Smooth muscle cell of the brain vasculature (primary cell): ENCODE measurements at regions not wholly inside any gene's neighbourhood (a gene's known extent, or its start where the extent isn't known, plus 50 kb on each side); places are given as distances from the start of the nearest gene placed in this dataset.
"Not testable (repeated sequence)": the region's sequence is repeated elsewhere in the genome, so short reads cannot be mapped to it uniquely, and the experiment has no call there.

Experiments
- DNase-seq: peaks from one replicate; pipeline ENCODE4 v3.0.0-alpha.2; 2012; ENCODE audit warnings: low read depth, low spot score

DNA sequence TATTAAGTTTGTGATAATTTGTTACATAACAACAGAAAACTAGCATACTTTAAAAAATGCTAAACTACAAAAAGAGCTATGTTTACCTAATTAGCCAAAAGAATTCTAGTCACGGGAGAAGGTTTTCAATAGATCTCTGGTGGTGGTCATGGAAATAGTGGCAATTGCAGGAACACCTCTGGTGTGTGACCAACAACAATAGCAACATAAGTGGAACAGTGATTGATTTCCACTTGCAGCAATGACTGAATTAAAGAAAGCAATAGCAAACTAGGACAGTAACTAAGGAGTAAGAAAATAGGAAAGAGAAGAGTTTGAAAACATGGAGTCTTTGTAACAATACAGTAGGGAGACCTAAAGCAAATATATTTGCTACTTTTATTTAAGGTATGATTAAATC is 171.3 kb upstream of the ADGRL4 start:
- no peak for DNase-seq

DNA sequence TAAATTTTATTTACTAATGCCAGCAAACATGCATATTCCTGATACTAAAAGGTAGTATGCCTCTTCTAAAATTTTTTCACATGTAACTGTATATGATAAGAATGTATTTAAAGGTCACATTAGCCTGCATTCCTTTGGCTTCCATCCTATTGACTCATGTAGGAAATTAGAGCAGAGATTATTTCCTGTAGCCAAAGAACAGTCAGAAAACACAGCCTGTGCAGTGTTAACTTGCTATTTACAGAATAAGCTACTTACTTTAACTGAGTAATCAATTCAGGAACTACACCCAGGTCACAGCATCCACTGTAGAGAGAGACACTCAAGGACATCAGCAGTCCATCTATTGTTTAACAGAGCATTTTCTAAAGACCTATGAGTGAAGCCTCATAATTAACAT is 154.5 kb upstream of the ADGRL4 start:
- DNase-seq = no peak

DNA sequence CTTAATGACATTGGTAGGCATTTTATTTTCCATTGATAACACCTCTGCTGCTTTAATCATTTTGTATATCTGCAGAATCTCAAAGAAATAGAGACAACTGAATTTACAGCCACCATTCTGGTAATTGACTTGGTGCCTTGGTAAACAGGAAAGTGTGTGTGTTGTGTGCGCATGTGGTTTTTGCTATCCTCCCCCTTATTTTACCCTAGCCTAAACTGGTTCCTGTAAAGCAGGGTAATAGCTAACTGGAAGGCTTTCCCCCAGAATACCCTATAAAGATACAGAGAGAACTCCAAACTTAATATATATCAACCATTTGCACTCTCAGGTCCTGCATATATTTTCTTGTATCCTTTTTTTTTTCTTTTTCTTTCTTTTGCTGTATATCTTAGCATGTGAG is 149.5 kb upstream of the ADGRL4 start:
- DNase-seq = no peak

DNA sequence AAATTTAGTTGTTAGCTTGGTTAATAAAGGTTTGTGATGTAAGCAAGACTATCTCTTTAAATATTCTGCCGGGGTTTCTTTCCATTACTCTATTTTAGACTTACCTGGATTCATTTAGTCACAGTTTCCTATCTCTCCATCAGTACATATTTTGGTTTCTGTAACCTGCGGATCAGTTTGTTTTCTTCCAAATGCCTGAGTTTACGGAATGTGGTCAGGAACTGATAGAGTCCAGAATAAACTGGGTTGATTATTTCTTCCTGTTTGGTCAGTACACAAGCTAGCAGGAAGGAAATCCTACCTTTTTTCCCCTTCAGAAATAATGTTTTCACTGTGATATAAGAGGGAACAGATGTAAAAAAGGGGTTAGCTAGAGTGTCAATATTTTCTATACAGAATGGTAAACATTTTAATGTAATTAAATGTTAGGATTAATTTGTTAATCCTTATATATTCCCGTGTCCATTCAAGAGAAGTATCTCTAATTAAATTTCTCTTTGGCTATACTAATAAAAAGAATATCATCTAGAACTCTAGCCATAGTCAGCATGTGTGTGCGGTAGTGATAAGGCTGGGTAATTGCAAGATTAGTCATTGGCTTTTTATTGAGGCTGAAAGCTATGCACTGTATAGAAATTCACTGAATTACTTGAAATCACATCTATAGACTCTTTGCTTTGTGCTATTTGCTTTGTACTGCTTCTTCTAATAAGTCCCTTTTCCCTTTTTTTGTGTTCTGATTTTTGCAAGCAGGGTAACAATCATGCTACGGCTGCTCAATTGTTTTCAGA is 144.7 kb upstream of the ADGRL4 start:
- no peak for DNase-seq

DNA sequence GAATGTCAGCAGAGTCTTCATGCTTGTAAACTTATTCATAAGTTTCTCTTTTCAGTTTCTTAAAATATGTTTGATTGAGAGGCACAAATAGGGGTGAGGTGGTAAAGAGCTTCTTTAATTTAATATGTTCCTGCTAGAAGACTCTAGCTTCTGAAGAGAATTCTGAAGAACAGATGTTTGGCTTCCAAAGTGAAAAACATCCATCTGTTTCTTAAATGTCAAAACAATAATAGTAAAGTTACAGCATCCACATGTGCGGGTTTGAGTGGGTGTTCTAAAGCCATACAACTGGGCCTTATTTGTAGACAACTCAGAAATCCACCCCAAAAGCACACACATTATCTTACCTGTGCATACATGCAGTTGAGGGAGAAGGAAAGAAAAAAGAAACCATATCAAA is 144.0 kb upstream of the ADGRL4 start:
- no peak for DNase-seq

DNA sequence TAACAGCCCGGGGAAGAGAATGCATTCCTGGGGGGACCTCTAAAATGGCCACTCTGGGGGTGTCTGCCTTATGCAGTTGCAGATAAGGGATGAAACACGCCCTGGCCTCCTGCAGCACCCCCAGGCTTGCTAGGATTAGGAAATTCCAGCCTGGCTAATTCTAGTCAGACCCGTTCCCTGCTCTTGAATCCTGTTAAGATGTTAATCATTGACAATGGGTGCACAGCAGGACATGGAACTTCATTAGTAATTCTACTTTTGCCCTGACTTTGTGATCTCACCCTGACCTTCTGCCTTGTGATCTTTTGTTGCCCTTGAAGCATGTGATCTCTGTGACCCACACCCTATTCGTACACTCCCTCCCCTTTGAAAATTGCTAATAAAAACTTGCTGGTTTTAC is 131.7 kb upstream of the ADGRL4 start:
- DNase-seq = not testable (repeated sequence)

DNA sequence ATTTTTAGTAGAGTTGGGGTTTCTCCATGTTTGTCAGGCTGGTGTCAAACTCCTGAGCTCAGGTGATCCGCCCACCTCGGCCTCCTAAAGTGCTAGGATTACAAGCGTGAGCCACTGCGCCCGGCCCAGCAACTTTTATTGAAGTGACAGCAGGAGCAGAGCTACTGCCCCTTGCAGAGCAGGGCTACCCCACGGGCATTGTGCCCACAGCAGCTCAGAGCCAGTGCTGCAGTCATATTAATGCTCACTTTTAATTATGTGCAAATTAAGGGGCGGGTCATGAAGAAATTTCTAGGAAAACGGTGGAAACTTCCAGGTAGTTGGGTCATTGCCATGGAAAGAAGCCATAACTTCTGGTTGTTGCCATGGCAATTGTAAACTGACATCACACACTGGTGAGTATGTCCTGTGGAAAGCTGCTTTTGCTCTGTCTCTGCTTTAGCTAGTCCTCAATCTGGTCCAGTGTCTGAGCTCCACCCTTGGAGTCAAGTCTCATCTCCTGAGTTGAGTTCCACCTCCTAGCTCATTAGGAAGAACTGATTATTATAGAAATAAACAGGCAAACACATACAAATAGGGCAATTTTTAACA is 127.3 kb upstream of the ADGRL4 start:
- no peak for DNase-seq

DNA sequence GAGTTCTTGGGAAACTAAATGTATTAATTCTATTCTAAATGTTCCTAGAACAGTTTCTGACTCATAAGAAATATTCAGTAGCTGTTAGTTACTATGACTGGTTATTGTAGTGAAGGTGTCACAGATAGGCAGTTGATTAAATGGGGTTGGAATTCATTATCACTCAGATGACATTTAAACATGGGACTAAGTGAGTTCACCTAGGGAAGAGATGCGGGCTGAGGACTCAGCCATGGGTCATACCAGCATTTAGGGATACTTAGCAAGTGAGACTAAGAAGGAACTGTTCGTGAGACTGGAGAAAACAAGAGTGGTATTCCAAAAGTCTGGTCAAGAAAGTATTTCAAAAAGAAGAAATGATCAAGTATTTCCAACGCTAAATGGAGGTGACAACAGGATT is 125.1 kb upstream of the ADGRL4 start:
- no peak for DNase-seq

DNA sequence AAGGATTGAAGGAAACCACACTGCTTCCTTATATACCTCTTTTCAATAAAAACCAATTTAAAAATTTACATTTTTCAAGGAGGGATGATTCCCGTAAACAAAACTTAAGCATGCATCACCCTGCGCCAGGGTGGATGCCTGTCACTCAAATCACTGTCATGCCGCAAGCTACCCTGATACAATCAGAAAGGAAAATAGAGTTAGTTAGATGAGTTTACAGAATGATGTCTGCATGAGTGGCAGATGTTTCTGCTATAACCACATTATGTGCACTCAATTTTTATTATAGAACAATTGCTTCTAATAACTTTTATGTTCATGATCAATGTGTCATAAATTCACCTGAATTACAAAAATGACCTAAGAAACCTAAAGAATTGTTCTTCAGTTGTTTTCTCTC is 123.4 kb upstream of the ADGRL4 start:
- no peak for DNase-seq

DNA sequence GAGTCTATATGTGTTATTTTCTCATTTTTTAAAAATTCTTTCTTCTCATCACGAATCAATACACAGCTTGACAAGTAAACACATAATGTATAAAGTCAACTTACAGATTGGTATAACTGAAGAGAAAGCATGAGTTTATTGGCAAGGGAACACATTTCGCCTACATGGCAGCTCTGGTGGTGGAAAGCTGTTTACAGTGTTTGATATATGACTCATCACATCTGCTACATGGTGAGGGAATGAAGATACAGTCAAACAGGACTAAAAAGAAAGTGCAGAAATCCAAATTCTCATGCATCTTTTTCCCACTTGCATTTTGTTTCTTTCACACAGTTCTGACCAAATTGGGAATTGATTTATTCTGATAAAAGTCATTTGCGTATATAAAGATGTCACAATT is 122.2 kb upstream of the ADGRL4 start:
- DNase-seq = peak; percentile 47

DNA sequence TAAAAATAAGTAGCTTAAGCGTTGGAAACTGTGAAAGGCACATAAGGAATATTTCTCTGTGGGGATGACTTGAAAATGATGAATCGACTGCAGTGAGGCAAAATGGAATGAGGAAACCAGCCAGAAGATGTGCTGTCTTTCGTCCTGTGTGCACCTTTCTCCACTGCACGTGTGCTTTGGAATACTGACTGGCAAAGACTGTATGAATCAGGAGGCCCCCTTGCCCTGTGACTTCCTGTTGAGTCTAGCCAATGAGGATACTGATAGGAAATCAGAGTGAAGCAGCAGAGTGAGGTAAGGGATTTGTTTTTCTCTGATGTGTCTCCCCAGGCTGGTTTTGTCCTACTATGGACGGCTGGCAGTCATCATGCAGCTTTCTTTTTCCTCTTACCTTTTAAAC is 118.2 kb upstream of the ADGRL4 start:
- no peak for DNase-seq

DNA sequence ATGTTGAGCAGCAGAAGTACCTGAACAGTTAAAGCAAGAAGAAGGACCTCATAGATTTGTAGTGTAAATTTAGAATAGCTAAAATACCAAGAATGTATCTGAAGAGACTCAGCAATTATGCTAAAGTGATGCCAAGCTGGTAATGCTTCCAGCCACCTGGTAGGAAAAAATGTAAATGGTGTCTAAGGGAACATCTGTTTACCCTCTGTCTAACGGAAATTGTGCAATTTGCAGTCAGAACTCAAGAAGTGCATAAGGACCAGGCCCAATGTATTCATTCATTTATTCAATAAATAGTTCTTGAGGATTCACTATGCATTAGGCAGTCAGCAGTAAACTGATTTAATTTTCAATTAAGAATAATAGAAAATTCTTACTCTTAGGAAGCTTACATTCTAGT is 116.0 kb upstream of the ADGRL4 start:
- DNase-seq = no peak

DNA sequence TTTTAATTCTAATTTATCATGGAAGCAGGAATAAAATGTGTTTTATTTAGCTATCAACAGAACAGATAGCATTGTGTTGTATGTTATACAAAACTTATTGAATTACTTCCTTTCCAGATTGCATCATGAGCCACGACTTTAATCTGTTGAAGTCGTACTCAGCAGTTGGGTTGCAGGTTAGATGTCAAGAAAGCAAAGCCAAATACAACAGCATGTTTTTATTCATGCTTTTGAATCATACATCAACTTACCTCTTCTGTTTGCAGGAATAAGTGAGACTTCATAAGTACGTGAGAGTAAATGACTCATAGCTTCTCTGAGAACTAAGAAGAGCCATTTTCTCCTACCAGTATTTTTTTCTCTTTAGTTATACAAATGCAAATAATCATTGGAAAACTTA is 110.8 kb upstream of the ADGRL4 start:
- DNase-seq = no peak

DNA sequence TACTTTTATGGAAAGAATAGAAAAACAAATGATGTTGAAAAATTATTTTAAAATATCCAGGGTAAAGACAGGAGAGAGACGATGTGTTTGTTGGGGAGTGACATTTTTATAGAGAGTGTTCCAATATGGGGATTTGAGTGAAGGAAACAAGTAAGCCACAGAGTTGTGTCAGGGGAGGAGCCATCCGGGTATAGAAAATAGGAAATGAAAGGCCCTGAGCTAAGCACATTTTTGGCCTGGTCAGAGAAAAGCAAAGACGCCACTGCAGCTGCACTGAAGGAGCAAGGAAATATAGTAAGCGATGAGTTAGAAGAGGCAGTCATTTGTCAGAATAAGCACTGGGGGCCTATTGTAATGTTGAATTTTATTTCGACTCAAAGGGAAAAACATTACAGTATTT is 107.3 kb upstream of the ADGRL4 start:
- DNase-seq = no peak

DNA sequence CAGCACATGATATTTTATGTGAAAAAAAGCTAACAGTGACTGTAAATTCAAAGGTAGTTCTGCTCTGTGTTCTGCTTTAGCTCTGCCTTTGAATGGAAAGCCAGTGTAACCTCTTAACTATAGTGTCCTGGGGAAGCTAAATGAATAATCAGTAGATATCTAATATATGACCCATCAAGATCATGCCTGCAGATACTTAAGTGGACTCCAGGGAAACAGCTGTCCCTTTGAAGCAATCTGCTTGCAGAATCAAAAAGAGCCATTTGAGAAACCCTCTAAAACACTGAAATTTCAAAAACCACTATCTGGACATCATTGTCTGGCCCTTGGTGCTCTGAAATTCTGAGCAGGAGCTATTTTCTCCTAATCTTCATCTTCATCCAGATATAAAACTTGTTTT is 104.2 kb upstream of the ADGRL4 start:
- DNase-seq = no peak

DNA sequence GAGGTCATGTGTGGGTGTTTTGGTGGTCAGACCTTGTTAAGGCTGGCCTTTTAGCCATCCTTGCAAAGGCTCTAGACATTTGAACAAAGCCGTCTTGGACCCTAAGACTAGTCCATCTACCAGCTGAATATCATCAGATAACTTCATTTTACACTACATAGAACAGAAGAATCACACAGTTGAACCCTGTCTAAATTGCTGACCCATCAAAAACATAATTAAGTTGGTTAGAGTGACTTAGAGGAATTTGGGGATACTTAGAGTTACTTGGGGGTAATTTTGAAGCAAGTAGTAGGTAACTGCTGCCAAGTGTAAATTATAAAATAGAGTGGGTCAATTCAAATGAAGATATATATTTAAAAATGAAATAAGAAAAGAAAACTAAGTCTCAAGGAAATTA is 102.9 kb upstream of the ADGRL4 start:
- DNase-seq = no peak

DNA sequence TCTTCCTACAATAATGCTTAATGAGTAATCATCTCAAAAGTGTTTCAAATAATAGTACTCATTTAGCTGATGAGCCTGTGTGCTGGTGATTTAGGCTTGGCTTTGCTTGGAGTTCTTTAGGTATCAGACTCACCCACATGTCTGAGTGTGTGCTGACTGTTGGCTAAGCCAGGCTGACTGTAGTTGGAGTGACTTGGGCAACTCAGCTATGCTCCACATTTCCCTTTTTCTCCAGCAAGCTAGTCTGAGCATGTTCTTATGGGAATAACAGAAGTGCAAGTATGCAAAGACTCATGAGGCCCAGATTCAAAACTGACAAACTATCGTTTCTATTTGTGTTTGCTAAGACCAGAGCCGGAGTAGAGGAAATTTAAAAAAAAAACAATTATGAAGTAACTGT is 99.0 kb upstream of the ADGRL4 start:
- no peak for DNase-seq

DNA sequence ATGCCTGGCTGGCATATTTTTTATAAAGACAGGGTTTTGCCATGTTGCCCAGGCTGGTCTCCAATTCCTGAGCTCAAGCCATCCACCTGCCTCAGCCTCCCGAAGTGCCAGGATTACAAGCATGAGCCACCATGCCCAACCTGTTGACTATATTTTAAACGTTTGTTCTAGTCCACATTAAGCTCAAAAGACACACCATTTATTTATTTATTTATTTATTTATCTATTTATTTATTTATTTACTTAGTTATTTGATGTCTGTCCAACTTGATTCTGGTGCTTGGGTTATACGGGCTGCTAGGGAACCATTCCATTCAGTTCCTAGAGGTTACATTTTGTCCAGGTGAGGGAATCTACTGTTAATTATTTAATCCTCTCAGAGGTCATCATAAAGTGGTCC is 98.1 kb upstream of the ADGRL4 start:
- no peak for DNase-seq

DNA sequence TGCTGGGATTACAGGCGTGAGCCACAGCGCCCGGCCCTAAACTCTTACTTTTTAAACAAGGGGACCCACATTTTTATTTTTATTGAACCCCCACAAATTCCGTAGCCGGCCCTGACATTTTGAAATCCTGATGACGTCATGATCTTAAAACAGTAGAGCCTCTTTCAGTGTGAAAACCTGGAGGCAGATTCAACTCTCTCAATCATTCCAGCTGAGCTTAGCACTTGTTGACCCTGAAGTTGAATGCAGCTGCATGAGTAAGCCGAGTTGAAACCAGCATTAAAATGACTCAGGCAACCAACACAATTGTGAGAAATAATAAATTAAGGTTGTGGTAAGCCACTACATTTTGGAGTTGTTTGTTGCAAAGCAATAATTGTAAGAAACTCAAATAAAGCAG is 93.9 kb upstream of the ADGRL4 start:
- DNase-seq = no peak

DNA sequence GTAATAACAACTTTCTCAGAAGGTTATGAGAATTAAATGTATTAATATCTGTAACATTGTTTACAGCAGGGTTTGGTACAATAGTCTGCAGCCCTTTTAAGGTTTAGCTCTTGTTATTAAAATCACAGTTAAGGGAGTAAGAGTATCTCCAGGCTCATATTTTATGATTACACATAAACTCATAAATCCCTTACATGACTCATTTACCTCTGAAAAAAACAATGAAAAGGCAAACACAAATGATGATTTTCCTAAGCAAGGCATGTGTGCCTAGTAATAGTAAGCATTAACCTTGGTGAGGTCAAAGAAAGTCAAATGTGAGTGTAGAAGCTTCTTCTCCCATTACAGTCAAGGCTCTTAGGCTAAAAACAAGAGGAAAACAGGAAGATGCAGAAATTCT is 84.5 kb upstream of the ADGRL4 start:
- no peak for DNase-seq

DNA sequence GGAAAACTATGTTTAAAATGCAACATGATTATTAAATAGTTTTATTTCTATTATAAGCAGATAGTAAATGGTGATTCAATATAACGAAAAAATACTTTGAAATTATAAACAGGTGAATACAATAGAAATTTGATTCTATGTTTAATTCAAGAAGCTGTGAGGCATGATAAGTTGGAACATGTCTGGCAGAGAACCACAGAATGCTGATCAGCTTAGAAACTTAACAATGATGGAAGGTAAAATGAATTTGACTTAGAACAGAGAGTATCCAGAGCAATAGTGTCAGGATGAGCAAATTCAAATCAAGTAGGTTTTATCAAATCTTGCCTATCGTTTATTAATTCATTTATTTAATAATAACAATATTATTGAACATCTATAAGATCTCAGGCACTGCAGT is 83.4 kb upstream of the ADGRL4 start:
- no peak for DNase-seq

DNA sequence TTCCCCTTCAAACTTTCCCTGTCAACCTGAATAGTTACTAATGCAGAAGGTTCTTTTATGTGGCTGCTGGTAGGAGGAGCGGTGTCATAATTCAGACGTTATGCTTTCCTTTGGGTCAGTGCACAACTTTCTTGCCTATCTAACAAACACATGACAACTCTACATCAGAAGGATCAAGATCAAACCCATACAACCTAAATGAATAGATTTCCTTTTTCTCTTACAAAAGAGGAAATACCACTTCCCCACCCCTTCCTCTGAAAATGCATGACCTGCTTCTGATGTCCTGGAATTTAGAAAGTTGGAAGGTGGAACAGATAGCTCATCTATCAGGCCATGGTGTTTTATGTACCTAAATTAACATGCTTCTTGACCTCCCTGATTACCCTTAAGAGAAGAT is 75.7 kb upstream of the ADGRL4 start:
- no peak for DNase-seq

DNA sequence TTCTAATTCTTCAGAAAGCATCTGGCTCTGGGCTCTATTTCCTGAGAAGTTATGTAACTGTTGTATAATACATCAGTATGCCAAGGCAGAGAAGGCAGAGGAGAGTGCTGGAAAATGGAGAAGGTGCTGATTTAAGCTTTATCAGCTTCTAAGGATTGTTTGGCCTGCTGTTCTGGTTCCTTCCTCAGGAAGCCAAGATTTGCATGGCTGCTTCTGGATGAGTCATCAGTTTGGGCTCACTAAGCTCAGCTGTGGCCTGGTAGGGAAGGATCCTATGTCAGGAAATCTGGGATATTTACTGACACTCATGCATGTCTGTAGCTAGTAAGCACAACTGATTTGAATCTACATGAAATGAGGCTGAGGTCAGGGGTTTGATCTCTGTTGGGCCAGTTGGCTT is 73.2 kb upstream of the ADGRL4 start:
- DNase-seq = peak; percentile 77

DNA sequence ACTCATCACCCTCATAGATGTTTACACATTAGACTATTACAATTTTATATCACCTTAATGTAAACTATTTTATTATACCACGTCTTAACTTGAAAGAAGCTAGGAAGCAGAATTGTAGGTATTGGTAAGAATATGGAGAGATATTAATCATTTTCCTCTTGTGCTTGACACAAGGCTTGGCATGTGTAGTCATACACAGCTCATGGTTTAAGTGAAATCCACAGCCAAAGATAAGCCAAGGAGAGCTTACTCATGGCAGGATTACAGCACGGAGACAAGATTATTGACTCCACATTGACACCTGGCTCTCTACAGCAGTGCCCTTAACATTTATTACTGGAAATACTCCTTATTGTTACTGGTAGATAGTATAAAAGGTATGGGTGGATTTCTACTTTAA is 68.4 kb upstream of the ADGRL4 start:
- no peak for DNase-seq
